ENCODE measurements at regions not wholly inside any gene's neighbourhood (a gene's known extent, or its start where the extent isn't known, plus 50 kb on each side); places are given as distances from the start of the nearest gene placed in this dataset.
"Not testable (repeated sequence)": the region's sequence is repeated elsewhere in the genome, so short reads cannot be mapped to it uniquely, and the experiment has no call there.

DNA sequence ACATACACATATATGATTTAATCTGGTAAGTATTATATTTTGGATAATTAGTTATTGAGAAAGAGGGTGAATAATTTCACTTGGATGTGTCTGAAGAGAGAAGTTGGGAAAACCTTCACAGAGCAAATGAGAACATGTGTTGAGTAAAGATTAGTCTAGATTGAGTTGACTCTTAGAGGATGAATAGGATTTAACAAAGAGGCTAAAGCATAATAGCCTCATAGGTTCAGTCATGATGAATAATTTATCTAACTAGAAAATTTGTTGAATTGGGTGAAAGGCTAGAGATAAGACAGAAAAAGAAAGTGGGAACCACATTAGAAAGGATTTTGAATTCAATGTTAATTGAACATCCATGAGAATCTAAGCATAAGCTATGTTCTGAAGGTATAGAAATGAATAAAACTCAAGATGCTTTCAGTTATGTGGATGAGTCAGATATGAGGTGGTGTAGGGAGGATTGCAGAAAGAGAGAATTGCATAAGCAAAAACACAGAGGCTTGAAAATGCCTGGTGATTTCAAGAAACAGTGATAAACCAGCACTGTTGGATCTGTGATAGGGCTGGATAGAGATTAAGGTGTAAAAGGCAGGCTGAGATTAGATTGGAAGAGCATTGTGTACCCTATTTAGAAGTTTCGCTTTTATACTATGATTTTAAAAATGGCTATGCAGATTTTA lies 207.6 kb upstream of the NR3C2 start:
- no peak for DNase-seq (ENCODE audit: low spot score)

- no peak for DNase-seq (ENCODE audit: low spot score)
Observed at GRCh38 chr4:148643851-148644250, 201.6 kb upstream of the NR3C2 start.

DNA sequence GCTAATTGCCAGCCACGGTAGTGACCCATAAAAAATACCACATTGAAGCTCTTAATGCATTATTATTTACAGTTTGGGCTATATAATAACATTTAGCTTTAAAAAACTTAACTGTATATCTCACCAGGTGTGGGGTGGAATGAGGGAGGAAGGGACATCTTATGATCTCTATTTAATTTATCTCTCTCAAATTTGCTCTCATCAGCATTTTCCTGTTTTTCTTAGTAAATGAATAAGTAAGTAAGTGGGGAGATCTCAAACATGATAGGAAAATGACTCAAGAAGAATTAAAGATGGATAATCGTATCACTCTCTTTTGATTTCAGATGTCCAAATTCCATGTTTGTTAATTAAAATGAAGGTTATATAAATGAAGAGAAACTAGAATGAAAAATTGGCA lies 200.7 kb upstream of the NR3C2 start:
- no peak for DNase-seq (ENCODE audit: low spot score)

DNA sequence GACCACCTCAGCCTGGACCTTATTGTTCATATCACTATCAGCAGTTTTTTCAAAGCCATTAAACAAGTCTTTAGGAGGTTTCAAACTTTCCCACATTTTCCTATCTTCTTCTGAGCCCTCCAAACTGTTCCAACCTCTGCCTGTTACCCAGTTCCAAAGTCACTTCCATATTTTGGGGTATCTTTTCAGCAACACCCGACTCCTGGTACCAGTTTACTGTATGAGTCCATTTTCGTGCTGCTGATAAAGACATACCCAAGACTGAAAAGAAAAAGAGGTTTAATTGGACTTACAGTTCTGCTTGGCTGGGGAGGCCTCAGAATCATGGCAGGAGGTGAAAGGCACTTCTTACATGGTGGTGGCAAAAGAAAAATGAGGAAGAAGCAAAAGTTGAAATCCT lies 195.9 kb upstream of the NR3C2 start:
- DNase-seq (ENCODE audit: low spot score), result not testable (repeated sequence)

- DNase-seq (ENCODE audit: low spot score), result not testable (repeated sequence)
Observed at GRCh38 chr4:148637453-148637852, 195.2 kb upstream of the NR3C2 start.

DNA sequence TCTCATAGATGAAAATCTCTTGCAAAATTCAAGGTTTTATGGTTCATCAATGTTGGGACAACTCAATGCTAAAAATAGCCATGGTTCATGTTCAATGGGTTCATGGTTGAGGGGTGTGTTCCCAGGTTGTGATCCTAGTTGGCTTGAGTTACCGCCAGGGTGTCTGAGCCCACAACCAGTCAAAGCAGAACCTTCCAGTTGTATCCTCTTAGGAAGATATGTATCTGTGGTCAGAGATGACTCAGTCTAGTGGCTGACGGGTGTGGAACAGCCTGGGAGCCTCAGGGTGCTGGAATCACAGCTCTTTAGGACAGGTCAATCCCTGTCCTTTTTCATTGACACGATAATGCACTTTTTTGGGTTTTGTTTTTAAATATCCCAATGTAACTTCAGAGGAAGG lies 192.3 kb upstream of the NR3C2 start:
- DNase-seq (ENCODE audit: low spot score), result no peak

DNA sequence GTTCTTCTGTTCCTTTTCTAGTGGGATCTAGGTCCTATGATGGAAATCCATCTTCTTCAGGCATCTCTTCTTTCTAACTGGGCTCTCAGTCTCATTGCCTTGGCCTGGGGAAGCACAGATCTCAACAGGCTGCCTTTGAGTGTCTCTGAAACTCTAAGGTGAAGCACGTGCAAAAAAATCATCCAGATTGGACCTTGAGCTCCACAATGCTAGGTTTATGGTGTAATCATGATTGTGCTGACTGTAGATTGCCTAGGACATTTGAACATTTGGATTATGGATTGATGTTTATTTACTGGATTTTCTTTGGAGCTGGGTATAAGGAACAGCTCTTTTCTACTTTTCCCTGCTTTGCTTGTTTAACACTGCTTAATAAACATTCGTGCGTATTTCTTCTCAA lies 191.5 kb upstream of the NR3C2 start:
- no peak for DNase-seq (ENCODE audit: low spot score)

DNA sequence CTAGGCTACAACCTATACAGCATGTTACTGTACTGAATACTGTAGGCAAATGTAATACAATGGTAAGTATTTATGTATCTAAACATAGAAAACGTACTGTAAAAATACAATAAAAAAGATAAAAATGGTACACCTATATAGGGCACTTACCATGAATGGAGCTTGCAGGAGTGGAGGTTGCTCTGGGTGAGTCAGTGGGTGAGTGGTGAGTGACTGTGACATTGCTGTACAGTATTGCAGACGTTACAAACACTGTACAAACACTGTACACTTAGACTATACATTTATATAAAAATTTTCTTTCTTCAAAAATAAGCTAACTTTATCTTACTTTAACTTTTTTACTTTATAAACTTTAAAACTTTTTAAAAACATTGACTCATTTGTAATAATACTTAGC lies 190.3 kb upstream of the NR3C2 start:
- no peak for DNase-seq (ENCODE audit: low spot score)

DNA sequence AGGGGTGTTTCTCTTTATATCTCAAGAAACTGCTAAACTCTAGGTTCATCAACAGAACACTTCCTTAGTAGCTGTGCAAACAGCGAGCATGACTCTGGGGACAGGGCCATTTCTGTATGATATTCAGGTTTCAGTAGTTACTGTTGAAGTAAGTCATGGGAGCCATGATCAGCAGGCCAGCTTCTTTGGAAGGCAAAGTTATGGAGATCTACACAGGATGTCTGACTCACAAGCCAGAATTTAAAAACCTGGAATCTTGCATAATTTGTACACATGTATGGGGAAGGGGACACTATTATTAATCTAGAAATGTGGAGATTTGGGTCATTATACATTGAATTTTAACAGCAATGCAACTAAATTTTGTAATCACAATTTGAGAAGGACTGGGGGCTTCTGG lies 187.8 kb upstream of the NR3C2 start:
- no peak for DNase-seq (ENCODE audit: low spot score)

GRCh38 chr4:148618856-148619255 lies 176.6 kb upstream of the NR3C2 start:
- no peak for DNase-seq (ENCODE audit: low spot score)

- DNase-seq (ENCODE audit: low spot score), result no peak
Observed at GRCh38 chr4:148608968-148609367, 166.8 kb upstream of the NR3C2 start.

GRCh38 chr4:148598418-148599207 lies 156.4 kb upstream of the NR3C2 start:
- not testable (repeated sequence) for DNase-seq (ENCODE audit: low spot score)

DNA sequence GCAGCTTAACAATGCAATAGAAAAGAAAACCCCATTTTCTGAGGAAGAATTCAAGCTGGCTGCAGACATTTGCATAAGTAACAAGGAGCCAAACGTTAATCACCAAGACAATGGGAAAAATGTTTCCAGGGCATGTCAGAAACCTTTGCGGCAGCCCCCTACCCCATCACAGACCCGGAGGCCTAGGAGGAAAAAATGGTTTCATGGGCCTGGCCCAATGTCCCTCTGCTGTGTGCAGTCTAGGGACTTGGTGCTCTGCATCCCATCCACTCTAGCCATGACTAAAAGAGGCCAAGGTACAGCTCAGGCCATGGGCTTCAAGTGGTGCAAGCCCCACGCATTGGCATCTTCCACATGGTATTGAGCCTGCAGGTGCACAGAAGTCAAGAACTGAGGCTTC lies 147.0 kb upstream of the NR3C2 start:
- DNase-seq (ENCODE audit: low spot score), result no peak

DNA sequence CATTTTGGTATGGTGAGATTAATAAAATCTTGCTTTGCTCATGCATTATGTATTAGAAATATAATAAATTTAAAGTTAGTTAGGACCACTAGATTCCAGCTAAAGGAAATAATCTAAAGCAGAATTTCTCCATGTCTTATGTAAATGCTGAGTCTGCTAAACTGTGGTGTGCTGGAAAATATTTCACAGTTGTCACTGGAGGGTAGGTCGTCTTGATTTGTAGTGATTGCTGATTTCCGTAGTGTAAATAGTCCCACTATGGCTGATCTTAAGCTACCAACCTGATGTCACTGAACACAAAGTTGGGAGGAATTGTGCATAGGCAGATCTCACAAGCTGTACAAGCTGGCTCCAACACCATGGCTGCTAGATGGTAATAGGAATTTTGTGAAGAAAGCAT lies 133.4 kb upstream of the NR3C2 start:
- DNase-seq (ENCODE audit: low spot score), result no peak

GRCh38 chr4:148574911-148575310 lies 132.7 kb upstream of the NR3C2 start:
- no peak for DNase-seq (ENCODE audit: low spot score)

- DNase-seq (ENCODE audit: low spot score), result no peak
Observed at GRCh38 chr4:148574502-148574901, 132.3 kb upstream of the NR3C2 start.

DNA sequence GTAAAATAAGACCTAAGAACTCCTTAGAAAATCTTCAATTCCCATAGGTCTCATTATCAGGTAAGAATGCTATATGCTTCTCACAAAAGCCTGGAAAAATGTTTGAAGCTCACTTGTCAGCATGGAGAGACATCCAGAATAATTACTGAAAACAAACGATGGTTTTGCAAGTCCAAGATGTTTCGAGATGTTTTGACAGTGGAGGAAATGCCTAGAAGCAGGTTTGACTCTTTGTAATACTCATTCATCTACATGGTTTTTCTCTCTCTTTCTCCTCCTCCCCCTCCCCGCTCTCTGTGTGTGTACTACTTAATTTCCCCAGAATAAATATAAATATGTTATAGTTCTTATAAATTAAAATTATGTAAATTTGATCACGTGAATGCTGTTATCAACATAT lies 131.9 kb upstream of the NR3C2 start:
- DNase-seq (ENCODE audit: low spot score), result no peak

- no peak for DNase-seq (ENCODE audit: low spot score)
Observed at GRCh38 chr4:148573296-148573695, 131.1 kb upstream of the NR3C2 start.

- peak; percentile 47 for DNase-seq (ENCODE audit: low spot score)
Observed at GRCh38 chr4:148565801-148566200, 123.6 kb upstream of the NR3C2 start.

- no peak for DNase-seq (ENCODE audit: low spot score)
Observed at GRCh38 chr4:148563684-148564083, 121.5 kb upstream of the NR3C2 start.

GRCh38 chr4:148561467-148561866 lies 119.3 kb upstream of the NR3C2 start:
- no peak for DNase-seq (ENCODE audit: low spot score)

- DNase-seq (ENCODE audit: low spot score), result no peak
Observed at GRCh38 chr4:148557793-148558192, 115.6 kb upstream of the NR3C2 start.

DNA sequence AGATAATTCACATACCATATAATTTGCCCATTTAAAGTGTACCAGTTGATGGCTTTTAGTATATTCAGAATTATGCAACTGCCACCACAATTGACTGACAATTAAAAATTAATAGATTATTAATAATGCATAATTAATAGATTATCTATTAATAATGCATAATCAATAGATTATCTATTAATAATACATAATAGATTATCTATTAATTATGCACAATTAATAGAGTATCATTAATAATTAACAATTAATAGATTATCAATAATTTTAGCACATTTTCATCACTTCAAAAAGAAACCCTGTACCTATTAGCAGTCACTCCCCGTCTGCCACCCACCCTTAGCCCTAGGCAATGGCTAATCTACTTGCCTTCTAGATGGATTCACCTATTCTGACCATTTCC lies 108.6 kb upstream of the NR3C2 start:
- DNase-seq (ENCODE audit: low spot score), result no peak
